ENCODE measurements at regions not wholly inside any gene's neighbourhood (a gene's known extent, or its start where the extent isn't known, plus 50 kb on each side); places are given as distances from the start of the nearest gene placed in this dataset.

DNA sequence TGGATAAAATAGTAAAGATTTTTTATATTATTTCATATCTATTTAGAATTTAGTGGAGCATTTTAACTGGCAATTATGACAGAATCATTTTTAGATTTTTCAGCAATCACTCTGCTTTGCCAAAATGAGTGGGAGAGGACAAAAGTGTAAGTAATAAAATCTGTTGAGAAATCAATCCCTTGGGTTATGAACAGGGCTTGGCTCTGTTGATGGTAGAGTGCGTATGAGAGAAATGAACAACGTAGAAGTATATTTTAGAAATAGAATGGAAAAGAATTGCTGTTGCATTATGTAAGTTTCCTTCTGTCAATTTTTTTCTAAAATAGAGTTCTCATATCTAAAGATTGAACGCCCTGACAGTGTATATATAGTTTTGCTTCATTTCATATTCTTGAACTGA is 154.1 kb upstream of the PRDM9 start:
- no peak for DNase-seq

DNA sequence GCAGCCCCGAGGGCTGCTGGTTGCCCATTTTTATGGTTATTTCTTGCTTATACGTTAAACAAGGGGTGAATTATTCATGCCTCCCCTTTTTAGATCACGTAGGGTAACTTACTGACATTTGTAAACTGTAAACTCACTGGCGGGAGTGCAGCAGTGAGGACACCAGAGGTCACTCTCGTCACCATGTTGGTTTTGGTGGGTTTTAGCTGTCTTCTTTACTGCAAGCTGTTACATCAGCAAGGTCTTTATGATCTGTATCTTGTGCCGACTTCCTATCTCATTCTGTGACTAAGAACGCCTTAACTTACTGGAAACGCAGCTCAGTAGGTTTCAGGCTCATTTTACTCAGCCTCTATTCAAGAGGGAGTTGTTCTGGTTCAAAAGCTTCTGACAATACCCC is 155.0 kb upstream of the PRDM9 start:
- DNase-seq, result peak; percentile 70

DNA sequence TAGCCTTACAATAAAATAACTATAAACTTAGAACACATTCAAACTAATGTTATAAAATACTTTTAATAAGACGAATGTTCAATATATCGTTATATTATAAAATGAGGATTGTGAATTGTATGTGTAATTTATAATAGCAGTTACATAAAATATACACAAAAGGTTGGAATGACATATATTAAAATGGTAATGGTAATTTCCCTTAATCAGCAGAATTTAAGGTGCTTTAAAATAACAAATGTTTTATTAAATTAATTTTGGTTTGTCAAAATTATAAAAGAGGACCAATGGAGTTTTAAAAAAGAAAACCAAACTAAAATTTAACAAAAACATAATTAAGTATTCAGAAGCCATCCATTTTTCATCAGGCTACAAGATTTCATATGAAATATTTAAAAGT is 164.3 kb upstream of the PRDM9 start:
- no peak for DNase-seq

DNA sequence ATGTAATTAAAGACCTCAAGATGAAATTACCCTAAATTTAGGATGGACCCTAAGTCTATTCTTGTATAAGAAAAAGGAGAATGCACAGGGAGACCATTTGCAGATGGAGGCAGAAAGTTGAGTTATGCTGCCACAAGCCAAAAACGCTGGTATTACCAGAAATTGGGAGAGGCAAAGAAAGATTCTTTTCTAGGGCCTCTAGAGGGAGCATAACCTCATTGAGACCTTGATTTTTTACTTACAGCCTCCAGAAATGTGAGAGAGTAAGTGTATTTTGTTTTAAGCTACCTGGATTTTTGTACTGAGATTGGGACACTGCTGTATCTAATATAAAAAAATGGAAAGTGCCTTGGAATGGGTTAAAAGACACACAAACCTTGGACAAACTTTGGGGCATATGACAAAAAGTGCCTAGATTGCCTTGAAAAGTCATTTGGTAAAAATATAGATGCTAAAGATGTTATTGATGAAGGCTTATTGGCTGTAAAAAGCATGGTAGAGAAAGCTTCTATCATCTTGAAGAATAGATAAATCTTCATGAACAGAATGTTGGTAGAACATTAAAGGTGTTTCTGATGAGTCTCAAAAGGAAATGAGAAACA is 174.7 kb upstream of the PRDM9 start:
- peak; percentile 3 for DNase-seq

DNA sequence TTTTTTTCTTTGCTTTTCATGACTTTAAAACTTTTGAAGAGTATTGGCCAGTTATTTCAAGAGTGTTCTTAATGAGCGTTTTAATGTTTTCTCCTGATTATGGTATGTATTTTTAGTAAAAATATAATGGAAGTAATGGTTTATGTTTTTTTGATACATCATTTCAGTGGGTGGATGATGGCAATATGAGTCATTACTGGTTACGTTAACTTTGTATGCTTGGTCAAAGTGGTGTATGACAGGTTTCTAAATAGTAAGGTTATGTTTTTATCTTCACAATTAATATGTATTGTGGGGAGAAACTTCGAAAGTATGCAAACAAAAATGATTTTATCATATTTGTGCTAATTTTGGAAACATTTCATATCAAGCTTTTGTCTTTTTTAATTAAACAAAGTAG is 176.7 kb upstream of the PRDM9 start:
- no peak for DNase-seq

DNA sequence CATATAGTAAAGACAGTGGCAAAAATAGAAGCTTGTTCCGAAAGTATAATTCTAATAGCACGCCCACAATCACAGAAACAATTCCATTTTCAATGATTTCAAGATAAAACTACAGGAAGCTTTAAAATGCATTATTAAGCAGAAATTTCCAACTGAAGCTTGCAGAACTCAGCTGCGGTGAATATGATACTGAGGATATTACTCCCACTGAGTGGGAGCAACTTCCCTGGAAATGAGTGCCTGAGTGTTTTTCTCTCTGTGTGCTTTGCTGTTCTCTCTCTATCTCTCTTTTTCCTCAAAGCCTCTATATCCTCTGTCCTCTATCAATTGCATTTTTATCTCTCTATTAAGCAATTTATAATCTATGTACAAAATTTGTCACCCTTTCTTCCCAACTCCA is 187.5 kb upstream of the PRDM9 start:
- DNase-seq, result no peak

DNA sequence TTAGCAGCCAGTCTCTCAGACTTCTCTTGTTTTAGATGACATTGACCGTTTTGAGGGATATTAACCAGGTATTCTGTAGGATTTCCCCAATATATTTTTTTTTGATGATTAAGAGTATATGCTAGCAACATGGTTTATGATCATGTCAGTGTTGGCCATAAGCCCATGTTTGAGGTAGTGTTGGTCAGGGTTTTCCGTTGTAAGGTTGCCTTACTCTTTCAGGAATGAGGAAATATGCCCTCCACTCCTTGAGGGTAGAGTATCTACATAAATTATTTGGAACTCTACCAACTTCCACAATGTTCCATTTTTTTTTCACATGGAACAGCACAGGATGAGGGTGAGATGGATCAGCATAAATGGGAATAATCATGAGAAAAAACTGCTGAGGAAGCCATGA is 188.4 kb upstream of the PRDM9 start:
- no peak for DNase-seq

DNA sequence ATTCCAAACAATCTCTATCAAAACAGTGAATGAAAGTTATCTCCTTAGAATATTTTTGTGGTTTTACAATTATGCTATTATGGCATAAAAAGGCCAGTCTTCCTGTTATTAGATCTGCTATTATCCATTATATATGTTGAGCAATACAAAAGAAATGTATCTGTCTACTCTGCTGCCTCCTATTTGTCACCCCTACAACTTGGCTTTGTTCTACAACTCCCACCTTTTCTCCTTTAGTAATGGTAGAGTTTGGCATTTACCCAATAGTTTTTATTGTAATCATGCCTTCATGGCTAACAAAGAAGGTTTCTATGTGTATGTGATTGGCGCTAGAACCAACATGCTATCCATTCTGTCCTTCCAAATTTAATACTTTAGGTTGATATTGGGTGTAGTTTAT is 189.2 kb upstream of the PRDM9 start:
- DNase-seq, result no peak

DNA sequence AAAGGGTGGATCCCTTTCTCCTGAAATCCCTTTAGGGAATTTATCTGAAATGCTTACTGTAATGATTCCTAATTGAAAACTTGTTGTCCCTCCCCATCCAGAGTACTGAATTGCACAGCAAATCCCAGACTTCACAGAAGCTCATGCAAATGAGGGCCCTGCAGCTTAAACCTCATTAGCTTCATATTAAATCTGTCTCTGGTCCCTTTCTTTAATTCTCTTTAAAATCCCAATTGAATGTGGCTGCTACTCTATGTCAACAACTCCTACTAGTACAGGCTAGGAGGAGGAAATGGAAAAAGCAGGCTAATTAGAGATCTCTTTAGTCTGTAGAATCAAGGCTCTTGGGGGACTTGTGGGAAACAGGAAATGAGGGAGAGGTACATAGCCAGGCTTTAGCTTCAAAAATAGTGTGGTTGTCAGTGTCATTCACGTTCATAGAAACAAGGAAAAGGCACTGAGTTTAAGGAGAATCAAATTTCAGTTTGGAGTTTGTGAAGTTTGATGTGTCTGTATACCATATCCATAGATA is 191.3 kb upstream of the PRDM9 start:
- no peak for DNase-seq

DNA sequence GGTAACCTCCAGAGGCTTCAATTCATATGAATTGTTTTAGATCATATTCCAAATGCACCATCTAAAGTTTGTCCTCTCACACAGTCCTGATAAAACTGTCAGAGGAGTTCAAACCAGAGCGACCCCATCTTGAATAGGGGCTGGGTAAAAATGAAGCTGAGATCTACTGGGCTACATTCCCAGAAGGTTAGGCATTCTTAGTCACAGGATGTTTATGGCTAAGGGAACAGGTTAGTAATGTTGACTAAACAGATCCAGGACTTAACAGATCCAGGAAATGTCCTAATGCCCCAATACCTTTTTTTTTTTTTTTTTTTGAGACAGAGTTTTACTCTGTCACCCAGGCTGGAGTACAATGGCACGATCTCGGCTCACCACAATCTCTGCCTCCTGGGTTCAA is 192.6 kb upstream of the PRDM9 start:
- no peak for DNase-seq

DNA sequence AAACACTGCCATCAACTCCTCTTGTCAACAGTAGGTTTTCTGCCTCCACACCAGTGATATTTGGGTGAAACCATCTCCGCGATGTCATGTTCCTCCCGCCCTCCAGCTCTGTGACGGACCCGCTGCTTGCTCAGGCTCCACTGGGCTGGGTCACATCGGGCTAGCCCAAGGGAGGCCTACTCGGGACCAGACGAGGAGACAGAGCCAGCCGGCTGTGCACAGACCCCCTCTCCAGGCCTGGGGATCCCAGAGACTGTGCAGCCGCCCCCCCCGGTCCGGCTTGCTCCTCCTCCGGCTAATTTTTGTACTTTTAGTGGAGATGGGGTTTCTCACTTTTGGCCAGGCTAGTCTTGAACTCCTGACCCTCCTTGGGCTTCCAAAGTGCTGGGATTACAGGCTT is 202.4 kb upstream of the PRDM9 start:
- no peak for DNase-seq

DNA sequence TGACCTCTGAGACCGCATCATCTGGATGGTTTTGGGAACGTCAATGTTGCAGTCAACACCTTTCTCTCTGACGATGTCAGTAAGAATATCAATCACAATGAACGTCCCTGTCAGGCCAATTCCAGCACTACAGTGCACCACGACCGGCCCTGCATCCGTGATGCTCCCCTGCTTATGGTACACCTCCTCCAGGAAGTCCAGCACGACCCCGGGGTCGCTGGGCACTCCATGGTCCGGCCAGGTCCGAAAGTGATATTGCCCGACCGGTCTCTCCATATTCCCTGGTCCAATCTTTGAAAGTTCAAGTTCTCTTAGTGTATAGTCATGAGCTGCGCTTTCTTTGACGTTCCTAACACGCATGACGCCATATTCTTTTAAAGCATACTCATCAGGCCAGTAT is 203.6 kb upstream of the PRDM9 start:
- DNase-seq, result no peak

DNA sequence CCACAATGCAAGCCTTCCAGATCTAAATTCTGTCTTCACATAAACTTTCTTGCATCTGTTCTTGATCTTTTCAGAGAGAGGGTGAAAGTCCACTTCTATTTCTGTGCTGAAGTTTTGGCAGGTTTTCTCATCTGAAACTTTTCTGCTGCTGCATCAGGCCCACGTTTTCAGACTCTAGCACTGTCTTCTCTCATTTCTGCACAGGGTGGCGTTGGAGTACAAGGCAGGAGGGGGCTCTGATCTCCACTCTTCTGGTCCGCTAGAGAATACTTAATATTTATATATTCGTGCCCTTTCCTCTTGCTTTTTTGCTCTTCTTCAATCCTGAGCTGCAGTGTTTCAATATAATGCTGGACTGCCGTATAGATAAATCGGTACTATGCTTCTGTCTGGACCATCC is 204.0 kb upstream of the PRDM9 start:
- no peak for DNase-seq

DNA sequence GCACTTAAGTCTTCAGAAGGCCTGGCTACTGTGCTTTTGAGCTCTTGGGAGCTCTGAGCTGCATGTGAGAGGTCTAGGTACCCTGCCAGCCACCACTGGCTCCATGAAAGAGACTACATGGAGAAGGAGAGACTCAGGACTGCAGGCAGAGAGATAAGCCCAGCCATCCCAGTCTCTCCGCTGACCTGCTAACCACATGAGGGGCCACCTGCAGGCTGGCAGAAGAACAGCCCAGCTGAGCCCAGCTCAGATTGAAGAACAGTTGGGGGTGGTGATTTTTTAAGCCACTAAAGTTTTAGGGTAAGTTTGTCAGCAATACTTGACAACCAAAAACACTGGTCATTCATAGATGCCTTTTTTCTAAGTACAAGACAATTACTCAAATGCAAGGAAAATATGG is 205.0 kb upstream of the PRDM9 start:
- no peak for DNase-seq

DNA sequence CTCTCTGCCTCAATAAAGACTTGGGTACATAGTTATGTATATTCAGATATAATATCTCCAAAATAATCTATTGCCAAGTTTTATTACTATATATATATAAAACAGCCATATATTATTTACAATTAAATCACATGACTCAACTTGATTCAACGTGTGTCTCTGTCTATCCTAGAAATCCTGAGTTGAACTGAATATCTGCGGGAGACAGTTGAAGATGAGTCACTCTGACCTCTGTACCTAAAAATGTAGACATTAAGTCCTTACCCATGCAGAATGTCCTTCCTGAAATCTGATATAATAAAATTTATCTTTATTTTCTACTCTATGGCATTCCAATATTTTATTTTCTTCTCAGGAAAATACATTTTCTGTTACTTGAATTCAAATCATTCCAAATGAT is 218.2 kb upstream of the PRDM9 start:
- no peak for DNase-seq

DNA sequence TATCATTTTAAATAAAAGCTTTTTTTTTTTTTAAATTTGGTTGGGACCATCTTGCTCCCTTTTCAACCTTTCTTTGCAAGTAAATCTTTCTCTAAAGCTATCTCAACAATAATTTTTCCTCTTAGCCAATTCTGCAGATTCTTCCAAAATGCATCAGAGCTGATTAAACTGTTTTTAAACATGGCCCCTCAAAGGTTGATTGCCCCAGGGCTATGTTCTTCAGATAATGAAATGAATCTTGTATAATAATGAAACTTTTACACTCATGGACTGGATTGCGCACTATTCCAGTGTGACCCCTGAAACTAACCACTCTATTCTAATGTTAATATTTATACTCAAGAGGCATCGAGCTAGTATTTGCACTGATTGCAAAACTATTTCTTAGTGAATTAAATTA is 222.8 kb upstream of the PRDM9 start:
- DNase-seq, result no peak

DNA sequence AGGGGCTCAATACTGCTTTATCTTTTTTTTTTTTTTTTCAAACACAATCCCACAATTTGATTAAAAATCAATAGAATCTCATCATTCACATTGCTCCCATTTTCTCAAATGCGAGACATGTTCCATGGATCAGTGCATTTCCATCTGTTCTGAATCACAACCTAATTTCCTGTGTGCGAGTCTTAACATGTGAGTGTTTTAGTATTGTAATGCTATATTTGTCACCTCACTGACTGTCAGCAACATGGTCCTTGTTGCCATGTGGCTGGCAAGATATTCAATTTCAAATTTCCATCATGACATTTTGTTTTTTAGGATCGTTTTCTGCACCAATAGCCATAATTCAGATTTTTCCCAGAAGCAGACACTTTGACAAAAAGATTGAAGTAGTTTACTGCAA is 233.2 kb upstream of the PRDM9 start:
- no peak for DNase-seq

DNA sequence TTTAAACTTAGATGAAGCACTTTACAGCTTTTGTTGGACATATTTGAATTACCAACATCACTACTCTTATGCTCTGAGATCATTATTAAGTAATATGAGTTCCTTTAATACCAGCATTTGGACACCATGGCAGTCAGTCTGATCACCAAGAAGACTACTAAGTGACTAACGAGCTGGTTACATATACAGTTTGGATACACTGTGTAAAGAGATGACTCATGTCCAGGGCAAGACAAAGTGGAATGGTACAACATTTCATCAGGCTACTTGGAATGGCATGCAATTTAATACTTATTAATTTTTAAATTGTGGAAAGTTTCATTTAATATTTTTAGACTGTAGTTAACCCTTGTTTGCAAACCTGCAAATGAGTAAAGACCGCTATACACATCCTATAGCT is 237.4 kb upstream of the PRDM9 start:
- no peak for DNase-seq

DNA sequence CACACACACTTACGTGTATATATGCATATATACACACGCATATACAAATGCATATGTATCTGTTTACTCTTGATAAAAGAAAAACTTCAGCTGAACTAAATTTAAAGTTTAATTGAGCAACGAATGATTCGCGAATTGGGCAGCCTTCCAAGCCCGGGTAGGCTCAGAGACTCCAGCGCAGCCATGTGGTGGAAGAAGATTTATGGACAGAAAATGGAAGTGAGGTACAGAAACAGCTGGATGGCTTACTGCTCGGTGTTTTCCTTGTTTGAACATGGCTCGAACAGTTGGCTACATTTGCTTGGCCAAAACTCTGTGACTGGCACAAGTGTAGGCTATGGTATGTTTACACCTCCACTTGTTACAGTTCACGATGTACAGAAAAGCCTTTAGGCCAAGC is 239.3 kb upstream of the PRDM9 start:
- DNase-seq, result no peak

DNA sequence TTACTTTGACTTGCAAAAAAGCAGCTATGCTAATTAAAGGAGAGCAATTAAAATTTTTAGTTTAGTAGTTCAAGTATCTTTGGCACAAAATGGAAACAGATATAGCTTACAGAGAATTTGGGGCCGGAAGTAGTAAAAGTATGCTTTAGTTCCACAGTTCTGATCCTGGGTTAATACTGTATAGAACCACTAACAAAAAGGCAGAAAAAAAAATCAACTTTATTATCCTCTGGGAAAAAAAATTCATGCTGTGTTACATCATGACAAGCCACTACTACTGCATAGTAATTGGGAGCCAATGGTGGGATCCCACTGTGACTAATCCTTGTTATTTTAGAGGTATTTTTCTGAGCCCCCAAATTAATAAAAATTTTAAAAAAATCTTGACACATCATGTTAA is 246.8 kb upstream of the PRDM9 start:
- no peak for DNase-seq

DNA sequence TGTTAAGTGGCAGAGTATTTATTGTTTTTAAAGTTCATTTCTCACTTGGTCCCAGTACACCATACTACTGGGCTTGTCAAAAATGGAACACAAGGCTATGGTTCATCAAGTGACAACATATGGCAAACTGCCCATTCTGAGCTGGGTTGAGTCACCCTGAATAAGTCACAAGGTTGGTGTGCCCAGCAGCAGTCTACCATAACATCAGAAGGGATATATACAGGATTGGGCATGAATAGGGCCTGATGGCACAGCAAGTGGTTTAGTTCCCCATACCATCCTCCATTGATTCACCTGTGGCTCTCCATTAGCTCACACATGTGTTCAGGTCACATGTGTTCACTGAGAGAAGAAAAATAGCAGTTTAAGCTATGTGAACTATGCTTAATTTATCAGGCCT is 249.8 kb upstream of the PRDM9 start:
- DNase-seq, result no peak

DNA sequence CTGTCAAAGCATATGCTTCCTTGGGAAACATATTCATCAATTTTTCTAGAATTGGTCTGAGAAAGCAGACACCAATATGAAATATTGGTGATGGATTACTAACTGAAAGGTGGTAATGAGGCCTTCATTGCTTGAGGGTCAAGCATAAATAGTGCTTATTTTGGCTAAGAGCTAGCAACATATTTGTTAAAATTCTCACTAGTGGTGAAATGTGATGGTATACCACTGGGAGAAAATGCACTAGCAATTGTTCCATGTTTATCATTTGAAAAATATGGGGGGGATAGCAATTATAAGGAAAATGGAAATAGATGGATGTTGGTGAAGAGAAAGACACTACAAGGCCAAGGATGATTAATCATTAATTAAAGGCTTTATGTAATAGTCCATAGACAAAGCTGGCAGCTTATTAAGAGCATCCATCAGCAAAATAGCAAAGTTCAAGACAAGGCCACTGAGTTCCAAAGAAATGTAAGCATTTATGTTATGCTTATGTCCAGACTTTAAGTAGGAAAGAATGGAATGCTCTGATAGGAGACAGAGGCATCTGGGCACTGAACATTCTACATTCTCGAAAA is 253.7 kb upstream of the PRDM9 start:
- no peak for DNase-seq

DNA sequence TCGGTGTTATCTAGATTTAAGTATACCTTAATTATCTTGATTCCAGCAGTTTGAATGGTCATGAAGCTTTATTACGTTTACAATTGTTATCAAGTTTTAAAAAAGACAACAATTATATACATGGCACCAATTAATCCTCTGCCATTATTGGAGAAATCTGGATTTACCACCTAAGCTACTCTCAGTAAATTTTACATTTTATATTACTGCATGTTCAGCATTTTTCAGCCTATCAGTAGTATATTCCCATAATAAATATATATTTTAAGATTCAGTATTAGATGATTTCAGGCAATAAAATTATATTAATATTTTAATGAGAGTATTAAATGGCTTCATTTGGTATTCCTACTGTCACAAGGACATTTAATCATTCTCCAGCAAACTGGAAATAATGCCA is 264.5 kb upstream of the PRDM9 start:
- no peak for DNase-seq

DNA sequence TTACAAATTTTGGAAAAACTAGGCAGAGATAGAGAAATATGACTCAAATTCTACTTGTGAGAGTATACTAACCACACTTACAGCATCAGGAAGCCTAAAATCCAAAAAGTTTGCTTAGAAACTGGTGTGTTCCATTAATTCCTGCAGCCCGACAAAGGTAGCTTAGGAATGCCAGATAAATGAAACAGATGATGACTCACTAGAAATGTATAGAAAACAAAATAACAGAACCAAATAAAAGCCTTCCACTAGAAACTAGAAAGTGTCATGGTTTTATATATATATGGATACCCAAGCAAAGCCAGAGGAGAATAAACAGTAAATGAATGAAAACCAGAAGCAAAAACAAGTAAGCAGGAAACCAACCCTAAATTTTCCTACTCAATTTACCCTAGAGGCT is 272.2 kb upstream of the PRDM9 start:
- DNase-seq, result no peak

DNA sequence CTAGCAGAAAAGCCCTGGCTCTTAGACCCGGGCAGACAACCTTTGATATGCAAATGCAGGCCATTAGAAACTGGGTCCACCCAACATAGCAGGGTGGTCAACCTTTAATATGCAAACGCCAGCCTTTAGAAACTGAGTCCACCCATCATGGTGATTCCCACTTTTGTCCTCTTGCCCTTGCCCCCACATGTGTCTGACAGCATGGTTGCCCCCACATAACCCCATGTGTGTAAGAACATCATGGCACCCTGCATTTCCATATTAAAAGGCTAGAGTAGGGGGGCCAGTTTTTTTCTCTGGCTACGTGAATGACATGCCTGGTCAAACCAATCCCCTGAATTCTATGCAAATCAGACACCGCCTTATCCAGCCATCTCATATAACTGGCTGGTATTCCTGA is 273.2 kb upstream of the PRDM9 start:
- DNase-seq, result no peak
